ENCODE measurements at regions not wholly inside any gene's neighbourhood (a gene's known extent, or its start where the extent isn't known, plus 50 kb on each side); places are given as distances from the start of the nearest gene placed in this dataset.

GRCh38 chr10:4525103-4525502 lies 300.9 kb upstream of the AKR1E2 start:
- WGBS, 2 donors = 37 to 46% methylated on average over 1 of the region's 1 CpG
- Histone ChIP-seq H3K27ac (no peak overlapping the region), H3K4me1 (no peaks in the 10 kb centered on the region), H3K4me3 (no peak overlapping the region), H3K36me3 (no peaks in the 10 kb centered on the region), H3K27me3 (no peaks in the 10 kb centered on the region), H3K9me3 (no peaks in the 10 kb centered on the region)
- no peak for FAIRE-seq
- DNase-seq = no peak
- no peak for TF ChIP-seq CTCF (IDR thresholded peaks at IDR 0.05)
- no peak for ATAC-seq
- intact Hi-C loops (cut with DNase I) = no loop called here

GRCh38 chr10:4522296-4523000 lies 303.6 kb upstream of the AKR1E2 start:
- DNase-seq = no peak
- intact Hi-C loops (cut with DNase I) = no loop called here
- H3K9me3 ChIP-seq = no peaks in the 10 kb centered on the region
- TF ChIP-seq CTCF (IDR thresholded peaks at IDR 0.05) = no peak
- H3K27ac ChIP-seq = no peak overlapping the region
- H3K4me3 ChIP-seq = no peak overlapping the region
- ATAC-seq = no peak
- no peaks in the 10 kb centered on the region for H3K36me3 ChIP-seq
- no peak for FAIRE-seq
- H3K27me3 ChIP-seq = peaks cover 0 to 6% (median 0%) of the 10 kb centered on the region in 4 donors
- H3K4me1 ChIP-seq = no peaks in the 10 kb centered on the region
- WGBS, 2 donors = 81 to 93% methylated on average over 8 of the region's 8 CpGs

- Histone ChIP-seq H3K4me3 (no peak overlapping the region), H3K27ac (no peak overlapping the region), H3K4me1 (no peaks in the 10 kb centered on the region), H3K27me3 (peaks cover 0 to 6% (median 0%) of the 10 kb centered on the region in 4 donors), H3K36me3 (no peaks in the 10 kb centered on the region), H3K9me3 (no peaks in the 10 kb centered on the region)
- ATAC-seq = peak in 1 of 4 donors; percentile 41
- DNase-seq = no peak
- no peak for FAIRE-seq
- intact Hi-C loops (cut with DNase I) = no loop called here
- 17 to 20% methylated on average over 3 of the region's 3 CpGs for WGBS, 2 donors
- TF ChIP-seq CTCF (IDR thresholded peaks at IDR 0.05) = no peak
These were observed 306.2 kb upstream of the AKR1E2 start for GRCh38 chr10:4519658-4520402.

GRCh38 chr10:4517746-4518145 lies 308.3 kb upstream of the AKR1E2 start:
- H3K4me1 ChIP-seq = no peaks in the 10 kb centered on the region
- intact Hi-C loops (cut with DNase I) = no loop called here
- H3K27me3 ChIP-seq = peaks cover 0 to 6% (median 0%) of the 10 kb centered on the region in 4 donors
- DNase-seq = no peak
- no peak overlapping the region for H3K4me3 ChIP-seq
- no peaks in the 10 kb centered on the region for H3K9me3 ChIP-seq
- no peaks in the 10 kb centered on the region for H3K36me3 ChIP-seq
- H3K27ac ChIP-seq = no peak overlapping the region
- 62 to 81% methylated on average over 1 of the region's 1 CpG for WGBS, 2 donors
- no peak for ATAC-seq
- FAIRE-seq = no peak
- no peak for TF ChIP-seq CTCF (IDR thresholded peaks at IDR 0.05)

GRCh38 chr10:4515721-4516120 lies 310.3 kb upstream of the AKR1E2 start:
- Histone ChIP-seq H3K9me3 (no peaks in the 10 kb centered on the region), H3K27ac (no peak overlapping the region), H3K36me3 (no peaks in the 10 kb centered on the region), H3K4me1 (no peaks in the 10 kb centered on the region), H3K4me3 (no peak overlapping the region), H3K27me3 (peaks cover 0 to 6% (median 0%) of the 10 kb centered on the region in 4 donors)
- intact Hi-C loops (cut with DNase I) = no loop called here
- no peak for ATAC-seq
- no peak for DNase-seq
- no peak for TF ChIP-seq CTCF (IDR thresholded peaks at IDR 0.05)
- no peak for FAIRE-seq
- 71 to 78% methylated on average over 5 of the region's 5 CpGs for WGBS, 2 donors

All from pancreas (tissue), 10 donors.